ENCODE measurements at regions not wholly inside any gene's neighbourhood (a gene's known extent, or its start where the extent isn't known, plus 50 kb on each side); places are given as distances from the start of the nearest gene placed in this dataset.

- no peak for TF ChIP-seq REST (IDR thresholded peaks at IDR 0.05; ENCODE audit: low read depth)
- no peak for TF ChIP-seq TAF1 (IDR thresholded peaks at IDR 0.05; ENCODE audit: low read depth)
- no peak for TF ChIP-seq YY1 (IDR thresholded peaks at IDR 0.05; ENCODE audit: low read depth)
These were observed 213.9 kb downstream of the TMEM114 start for GRCh38 chr16:8376430-8376829.

- TF ChIP-seq TEAD4 (IDR thresholded peaks at IDR 0.05) (no peak), REST (IDR thresholded peaks at IDR 0.05; ENCODE audit: low read depth) (no peak), RAD21 (IDR thresholded peaks at IDR 0.05; ENCODE audit: low read depth) (no peak), USF1 (IDR thresholded peaks at IDR 0.05) (no peak), YY1 (IDR thresholded peaks at IDR 0.05; ENCODE audit: low read depth) (no peak), NFIC (IDR thresholded peaks at IDR 0.05) (no peak), EGR1 (IDR thresholded peaks at IDR 0.05) (no peak), EP300 (IDR thresholded peaks at IDR 0.05; ENCODE audit: borderline replicate concordance) (no peak)
These were observed 215.1 kb downstream of the TMEM114 start for GRCh38 chr16:8375232-8375587.

GRCh38 chr16:8374586-8375231 lies 215.6 kb downstream of the TMEM114 start:
- TF ChIP-seq TAF1 (IDR thresholded peaks at IDR 0.05; ENCODE audit: low read depth), result no peak
- TF ChIP-seq RAD21 (IDR thresholded peaks at IDR 0.05; ENCODE audit: low read depth), result no peak
- TF ChIP-seq TEAD4 (IDR thresholded peaks at IDR 0.05), result no peak
- TF ChIP-seq EGR1 (IDR thresholded peaks at IDR 0.05), result no peak

GRCh38 chr16:8373676-8374431 lies 216.5 kb downstream of the TMEM114 start:
- no peak for TF ChIP-seq REST (IDR thresholded peaks at IDR 0.05; ENCODE audit: low read depth)
- TF ChIP-seq MAX (IDR thresholded peaks at IDR 0.05), result no peak
- TF ChIP-seq YY1 (IDR thresholded peaks at IDR 0.05; ENCODE audit: low read depth), result no peak
- TF ChIP-seq EGR1 (IDR thresholded peaks at IDR 0.05), result no peak
- TF ChIP-seq FOXM1 (IDR thresholded peaks at IDR 0.05; ENCODE audit: borderline replicate concordance, low read depth), result no peak
- no peak for TF ChIP-seq USF1 (IDR thresholded peaks at IDR 0.05)
- no peak for TF ChIP-seq RAD21 (IDR thresholded peaks at IDR 0.05; ENCODE audit: low read depth)
- TF ChIP-seq TAF1 (IDR thresholded peaks at IDR 0.05; ENCODE audit: low read depth), result no peak
- no peak for TF ChIP-seq NFIC (IDR thresholded peaks at IDR 0.05)
- TF ChIP-seq ZBTB7A (IDR thresholded peaks at IDR 0.05; ENCODE audit: low read depth), result no peak

GRCh38 chr16:8372141-8372540 lies 218.2 kb downstream of the TMEM114 start:
- TF ChIP-seq EGR1 (IDR thresholded peaks at IDR 0.05), result no peak
- no peak for TF ChIP-seq FOXM1 (IDR thresholded peaks at IDR 0.05; ENCODE audit: borderline replicate concordance, low read depth)
- no peak for TF ChIP-seq TCF12 (IDR thresholded peaks at IDR 0.05; ENCODE audit: low read depth)
- TF ChIP-seq CREB1 (IDR thresholded peaks at IDR 0.05; ENCODE audit: low read depth), result no peak
- no peak for TF ChIP-seq REST (IDR thresholded peaks at IDR 0.05; ENCODE audit: low read depth)
- no peak for TF ChIP-seq TEAD4 (IDR thresholded peaks at IDR 0.05)
- no peak for TF ChIP-seq NFIC (IDR thresholded peaks at IDR 0.05)
- no peak for TF ChIP-seq RAD21 (IDR thresholded peaks at IDR 0.05; ENCODE audit: low read depth)

Measured in Ishikawa (cell line).